Activated CD4-positive, alpha-beta T cell treated with anti-CD3 and anti-CD28 coated beads, Interleukin-2, amount 50 U/mL, for 4 hours (primary cell): ENCODE measurements at regions not wholly inside any gene's neighbourhood (a gene's known extent, or its start where the extent isn't known, plus 50 kb on each side); places are given as distances from the start of the nearest gene placed in this dataset.

Experiments used
- DNase-seq, 2 experiments: peaks; one replicate each; pipeline ENCODE4 v3.0.0-alpha.2; 2020

DNA sequence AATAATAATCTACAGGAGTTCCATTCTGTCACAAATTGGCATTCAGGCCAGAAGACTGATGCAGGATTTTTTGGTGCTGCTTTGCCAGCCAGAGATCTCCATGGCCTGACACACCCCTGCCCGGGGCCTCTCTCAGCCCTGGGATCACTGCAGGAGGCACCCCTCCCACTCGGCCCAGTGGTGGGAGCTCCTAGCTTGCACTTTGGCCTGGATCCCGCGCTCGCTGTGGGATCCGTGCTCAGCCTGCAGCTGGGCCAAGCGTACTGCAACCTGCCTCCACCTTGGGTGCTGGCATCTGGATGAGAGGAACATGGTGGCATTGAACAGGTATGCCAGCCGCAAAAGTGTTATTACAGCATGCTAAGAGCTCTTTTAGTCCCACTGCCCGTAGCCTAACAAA, 656.7 kb upstream of the CCDC54 start:
- no peak for DNase-seq

DNA sequence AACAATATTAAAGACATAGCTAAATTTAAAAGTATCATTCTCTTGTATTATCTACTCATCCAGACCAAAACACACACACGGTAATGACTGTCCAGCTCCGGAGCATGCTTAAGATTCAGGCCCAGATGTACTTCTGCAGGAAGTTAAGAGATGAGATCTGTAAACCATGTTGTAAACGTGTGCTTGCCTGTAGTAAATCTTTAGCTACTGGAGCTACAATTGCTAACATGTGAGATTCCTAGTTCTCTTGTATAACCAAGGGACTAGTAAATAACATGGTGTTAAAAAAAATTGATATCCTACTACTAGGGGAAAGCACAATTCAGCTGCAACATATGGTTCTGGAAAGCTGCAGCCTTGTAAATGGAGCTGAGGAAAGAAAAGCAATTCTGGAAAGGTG, 651.7 kb upstream of the CCDC54 start:
- DNase-seq: no peak

DNA sequence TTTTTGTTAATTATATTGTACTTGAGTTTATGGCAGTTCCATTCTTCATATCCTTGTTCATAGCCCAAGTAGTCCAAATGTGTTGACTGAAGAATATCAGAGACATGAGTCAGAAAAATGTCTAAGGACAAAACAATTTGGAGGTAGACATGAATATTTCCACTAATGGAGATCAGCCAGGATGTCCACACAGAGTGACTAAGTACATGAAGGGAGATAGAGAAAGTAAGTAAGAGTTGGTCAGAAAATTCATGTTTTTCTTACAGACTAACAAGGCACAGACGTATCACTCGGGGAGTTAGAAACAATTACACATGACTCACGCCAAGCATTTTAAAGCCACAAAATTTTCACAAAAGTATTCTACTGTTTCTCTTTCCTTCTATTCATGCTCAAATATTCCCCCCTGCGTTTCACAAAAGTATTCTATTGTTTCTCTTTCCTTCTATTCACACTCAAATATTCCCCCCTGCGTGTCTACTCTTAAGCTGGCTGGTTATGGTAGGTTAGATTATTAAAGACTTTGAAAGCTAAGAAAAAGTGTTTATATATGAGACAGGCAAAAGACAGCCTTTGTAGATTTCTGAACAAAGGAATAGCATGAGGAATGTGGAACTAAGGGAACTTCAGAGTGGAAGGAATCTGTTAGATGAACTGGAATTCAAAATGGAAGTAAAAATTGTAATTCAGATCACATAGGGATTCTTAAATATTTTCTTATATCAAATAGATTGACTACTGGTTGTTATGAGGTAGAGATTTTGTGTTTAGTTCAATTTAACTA, 648.7 kb upstream of the CCDC54 start:
- DNase-seq: no peak

DNA sequence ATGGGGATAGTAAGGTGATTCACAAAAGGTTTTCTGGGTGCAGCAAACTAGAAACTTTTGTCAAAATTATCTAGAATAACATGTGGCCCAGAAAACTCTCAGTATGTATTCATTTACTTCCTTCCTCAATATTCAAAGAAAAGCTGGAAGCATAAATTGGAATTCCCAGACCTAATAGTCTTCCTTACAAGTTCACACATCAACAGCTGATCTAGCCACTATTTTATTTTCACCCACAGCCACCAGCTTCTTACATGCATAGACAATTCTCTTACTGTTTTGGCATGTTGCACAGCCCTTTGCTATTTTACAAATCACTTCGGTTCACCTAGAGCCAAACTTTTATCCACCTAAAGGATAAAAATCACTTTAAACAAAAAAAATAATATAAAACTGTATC, 647.8 kb upstream of the CCDC54 start:
- no peak for DNase-seq

DNA sequence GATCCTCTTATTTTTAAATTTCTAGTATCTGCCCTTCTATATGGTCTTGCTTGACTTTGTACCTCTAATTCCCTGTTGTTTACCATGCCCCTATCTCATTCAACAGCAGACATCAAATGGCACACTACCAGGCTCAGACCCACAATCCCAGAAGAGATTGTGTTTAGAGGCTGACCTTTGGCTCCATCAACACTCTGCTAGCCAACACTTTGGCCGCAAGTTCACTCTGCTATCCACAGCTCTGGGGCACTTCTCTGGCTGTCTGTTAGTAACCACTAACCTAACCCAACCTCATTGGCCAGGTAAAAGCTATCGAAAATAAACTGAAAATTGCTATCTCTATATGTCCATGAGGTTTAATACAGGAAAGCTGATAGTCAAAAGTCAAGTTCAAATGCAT, 646.0 kb upstream of the CCDC54 start:
- no peak for DNase-seq

DNA sequence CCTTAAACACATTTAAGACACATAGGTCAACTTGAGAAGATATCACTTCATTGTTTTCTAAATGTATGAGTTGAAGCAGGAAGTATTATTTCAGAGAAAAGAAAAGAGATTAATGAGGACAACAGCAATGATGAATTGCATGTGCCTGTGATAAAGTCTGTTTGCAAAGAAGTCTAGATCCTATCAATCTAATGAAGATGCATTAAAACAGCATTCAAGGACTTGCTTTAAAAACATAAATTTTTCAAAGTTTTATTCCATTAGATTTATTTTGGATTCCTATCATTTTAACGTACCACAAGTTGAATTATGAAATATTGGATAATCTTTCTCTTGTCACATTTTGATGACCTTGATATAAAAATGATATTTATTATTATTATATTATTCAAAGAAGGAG, 642.5 kb upstream of the CCDC54 start:
- DNase-seq: no peak

DNA sequence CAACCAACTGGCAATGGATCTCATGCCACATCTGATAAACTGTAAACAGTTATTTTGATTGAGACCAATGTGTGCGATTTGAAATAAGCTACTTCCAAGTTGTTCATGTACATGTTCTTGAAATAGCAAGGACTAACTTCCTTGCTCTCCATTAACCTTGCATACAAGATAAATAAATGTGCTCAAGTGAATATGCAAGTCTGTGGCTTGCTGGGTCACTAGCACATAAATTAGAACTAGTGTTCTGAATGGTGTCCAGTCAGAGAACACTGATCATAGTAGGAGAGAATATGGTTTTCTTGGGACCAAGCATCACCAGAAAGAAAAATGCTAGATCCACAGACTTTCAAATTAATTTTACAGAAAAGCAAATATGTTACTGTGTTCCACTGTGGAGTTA, 640.0 kb upstream of the CCDC54 start:
- no peak for DNase-seq

DNA sequence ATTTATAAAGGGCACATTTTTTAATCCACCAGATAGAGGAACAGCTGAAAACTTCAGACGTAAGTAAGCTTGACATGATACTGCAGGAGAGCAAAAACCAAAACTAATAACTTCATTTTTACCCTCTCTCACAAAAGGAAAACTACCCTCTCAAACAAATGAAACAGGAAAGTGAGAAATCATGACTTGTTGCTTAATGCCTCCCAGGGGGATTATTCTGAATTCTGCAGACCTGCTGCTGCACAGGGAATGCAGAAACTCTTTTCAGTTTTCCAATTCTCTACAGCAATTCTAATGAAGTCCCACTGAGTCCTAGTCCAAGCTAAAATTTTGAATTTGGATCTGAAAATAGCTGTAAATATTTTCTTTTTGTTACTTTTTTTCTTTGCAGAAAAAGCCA, 637.1 kb upstream of the CCDC54 start:
- DNase-seq: no peak

DNA sequence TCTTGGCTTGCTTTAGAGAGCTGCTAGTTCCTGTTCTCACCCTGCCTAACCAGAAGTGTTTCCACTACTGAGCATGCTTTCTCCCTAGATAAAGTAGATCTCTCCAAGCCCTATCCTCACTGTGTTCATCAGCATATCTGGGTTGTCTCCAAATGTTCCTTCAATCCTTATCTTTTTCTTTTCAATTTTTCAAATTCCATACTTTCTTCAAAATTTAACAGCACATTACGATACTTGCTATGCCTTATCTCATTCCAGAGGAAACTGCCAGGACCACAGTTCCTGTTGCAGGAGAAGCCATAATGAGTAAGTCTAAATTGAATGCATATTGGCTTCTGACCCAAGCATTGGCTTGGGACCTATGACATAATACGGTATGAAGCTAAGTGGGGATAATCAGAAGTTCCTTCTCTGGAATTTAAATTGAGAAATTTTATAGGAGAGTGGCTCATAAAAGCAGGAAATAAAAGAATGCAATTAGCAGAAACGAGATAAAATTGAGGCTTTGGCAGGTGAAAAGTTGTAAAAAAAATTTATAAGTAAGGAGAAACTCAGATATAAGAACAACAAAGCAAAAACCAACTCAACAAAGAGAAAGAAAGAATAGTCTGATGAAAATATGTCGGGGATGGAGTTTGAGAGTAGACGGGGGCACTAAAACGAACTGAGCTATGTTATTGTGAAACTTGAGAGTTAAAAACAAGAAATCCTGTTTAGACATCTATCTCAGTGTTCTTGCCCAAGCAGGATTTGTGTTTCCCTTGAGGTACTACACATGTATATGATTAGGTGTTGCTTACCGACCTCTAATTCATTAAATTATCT, 631.7 kb upstream of the CCDC54 start:
- DNase-seq: no peak

DNA sequence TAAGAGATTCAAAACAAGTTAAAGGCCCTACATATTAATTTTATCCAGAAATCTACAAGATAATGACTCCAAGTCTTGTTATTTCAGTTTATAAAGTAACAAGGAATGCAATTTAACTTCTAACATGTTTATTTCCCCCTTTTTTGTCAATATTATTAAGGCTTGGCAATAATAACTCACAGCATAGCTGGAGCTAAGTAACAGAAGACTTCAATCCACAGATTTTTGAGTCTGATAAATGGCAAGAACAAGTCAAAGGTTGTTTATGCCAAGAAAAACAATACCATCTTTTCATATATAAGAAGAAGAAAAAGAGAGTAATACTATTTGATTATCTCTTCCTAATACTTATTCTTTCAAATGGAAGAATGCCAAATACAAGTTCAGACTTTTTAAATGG, 631.0 kb upstream of the CCDC54 start:
- no peak for DNase-seq

DNA sequence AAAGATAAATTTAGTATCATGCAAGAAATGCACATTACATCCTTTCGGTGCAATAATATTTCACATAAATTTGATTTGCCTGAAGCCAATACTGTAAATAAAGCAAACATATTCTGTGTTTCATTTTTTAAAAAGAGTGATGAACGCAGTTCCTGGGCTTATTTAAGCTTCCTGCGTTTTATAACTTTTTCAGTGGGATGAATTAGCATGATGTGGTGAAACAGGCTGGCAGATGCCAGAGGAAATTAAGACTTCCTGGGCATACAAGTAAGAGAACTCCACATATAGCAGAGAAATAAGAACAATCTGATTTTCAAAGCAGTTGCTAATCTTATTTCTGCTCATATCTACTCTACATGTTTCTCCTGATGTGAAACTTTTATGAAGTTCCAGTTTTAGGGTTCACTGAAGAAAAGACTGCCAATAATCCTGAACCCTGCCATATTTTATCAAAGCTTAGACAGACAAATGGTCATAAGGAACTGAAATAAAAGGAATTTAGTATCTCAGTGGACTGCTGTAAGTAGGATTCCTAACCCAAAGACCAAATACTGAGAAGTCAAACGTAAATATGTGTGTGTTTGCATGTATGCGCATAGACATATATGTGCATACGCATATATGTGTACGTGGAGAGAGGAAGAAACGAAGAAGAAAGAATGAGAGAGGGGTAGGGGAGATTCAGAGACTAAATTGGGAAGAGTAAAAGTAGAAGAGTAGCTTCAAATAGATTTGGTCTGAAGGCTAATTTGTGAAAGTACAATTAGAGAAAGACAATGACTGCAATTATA, 628.6 kb upstream of the CCDC54 start:
- no peak for DNase-seq

DNA sequence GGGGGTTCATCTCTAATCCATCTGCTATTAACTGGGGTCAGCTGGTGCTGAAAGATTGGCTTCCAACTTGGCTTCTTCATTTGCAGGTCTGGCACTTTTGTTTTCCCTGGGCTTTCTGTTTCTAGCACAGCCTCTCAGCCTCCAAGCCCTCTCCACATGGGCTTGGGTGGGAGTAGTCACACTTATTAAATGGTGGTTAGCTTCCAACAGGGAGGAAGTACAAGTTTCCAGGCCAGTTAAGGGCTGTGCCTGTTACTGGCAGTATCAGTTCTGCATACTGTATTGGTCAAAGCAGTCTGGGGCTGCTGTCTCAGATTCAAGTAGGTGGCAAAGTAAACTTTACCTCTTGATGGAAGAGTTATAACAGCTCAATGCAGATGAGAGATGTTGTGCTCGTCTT, 627.1 kb upstream of the CCDC54 start:
- no peak for DNase-seq

DNA sequence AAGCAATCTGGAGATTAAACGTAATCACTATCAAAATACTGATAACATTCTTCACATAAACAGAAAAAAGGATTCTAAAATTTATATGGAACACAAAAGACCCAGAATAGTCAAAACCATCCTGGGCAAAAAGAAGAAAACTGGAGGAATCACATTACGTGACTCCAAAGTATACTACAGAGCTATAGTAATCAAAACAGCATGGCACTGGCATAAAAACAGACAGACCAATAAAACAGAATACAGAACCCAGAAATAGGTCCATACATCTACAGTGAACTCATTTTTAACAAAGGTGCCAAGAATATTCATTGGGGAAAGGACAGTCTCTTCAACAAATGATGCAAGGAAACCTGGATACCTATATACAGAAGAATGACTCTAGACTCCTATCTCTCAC, 621.9 kb upstream of the CCDC54 start:
- DNase-seq: no peak

DNA sequence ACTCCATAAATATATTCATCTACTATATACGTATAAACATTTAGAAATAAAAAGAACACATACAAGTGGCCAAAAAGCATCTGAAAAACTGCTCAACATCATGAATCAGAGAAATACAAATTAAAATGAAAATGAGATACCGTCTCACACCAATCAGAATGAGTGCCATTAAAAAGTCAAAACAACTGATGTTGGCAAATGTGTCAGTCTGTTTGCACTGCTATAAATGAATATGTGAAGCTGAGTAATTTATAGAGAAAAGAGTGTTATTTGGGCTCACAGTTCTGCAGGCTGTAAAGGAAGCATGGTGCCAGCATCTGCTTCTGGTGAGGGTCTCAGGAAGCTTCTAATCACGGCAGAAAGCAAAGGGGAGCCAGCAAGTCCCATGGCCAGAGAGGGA, 620.3 kb upstream of the CCDC54 start:
- no peak for DNase-seq

DNA sequence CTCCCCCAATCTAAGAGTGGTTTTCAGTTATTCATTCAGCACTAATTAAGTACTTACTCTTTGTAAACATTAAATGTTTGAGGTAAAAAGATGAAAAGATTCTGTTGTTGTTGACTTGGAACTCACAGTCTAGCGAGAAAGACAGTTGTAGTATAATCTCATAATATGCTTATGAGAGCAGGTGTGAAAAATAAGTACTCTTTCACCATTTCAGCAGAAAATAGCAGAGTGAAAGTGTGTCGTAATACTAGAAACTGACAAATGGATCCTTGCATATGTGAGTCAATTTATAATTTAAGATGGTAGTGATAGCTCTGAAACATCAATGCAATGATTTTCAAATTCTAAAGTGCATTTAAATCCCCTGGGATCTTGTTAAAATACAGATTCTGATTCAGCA, 618.8 kb upstream of the CCDC54 start:
- DNase-seq: no peak

DNA sequence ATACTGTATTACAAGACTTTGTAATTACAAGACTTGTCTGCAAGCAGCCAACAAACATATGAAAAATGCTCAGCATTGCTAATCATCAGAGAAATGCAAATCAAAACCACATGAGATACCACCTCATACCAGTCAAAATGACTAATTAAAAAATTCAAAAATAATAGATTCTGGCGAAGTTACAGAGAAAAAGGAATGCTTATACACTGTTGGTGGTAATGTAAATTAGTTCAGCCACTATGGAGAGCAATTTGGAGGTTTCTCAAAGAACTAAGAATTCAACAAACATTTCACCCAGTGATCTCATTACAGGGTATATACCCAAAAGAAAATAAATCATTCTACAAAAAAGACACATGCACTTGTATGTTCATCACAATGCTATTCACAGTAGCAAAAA, 617.5 kb upstream of the CCDC54 start:
- no peak for DNase-seq

DNA sequence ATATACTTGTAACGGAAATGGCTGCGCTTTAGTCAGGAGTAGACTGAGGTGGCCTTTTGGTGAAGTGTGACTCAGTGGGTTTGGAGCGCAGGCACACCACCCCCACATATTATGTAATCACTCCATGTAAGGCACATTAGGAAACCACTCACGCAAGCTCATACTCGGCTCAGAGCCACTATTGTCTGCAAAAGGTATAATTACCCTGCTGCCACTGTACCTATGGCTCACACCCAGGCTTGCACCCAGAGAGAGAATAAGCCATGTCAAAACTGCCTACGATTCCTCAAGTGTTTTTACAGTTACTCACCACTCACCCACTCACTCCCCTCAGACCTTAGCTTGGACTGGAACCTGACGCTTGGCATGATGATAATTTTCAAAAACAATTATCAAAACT, 611.9 kb upstream of the CCDC54 start:
- DNase-seq: no peak

DNA sequence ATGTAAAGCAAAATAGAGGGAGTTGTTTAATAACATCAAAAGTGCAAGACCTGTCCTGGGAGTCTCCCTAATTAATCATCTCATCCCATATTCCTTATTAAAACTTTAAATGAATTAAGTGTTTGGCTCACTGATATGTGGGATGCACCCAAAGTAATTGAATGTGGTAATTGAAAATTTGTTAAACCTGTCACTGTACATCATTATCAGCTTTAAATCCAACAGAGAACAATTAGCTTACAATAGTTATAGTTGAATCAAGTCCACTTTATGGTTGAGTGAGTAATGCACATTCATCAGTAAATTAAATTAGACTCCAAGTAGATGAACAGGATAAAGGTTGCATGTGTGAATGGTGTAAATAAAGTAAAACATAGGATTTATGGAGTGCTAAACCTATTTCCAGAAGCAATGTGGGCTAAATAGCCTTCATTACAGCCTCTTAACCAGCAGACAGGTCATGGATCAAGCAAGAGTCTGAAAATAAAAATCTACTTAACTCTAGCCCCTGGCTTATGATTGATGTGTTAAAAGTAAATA, 608.2 kb upstream of the CCDC54 start:
- no peak for DNase-seq

DNA sequence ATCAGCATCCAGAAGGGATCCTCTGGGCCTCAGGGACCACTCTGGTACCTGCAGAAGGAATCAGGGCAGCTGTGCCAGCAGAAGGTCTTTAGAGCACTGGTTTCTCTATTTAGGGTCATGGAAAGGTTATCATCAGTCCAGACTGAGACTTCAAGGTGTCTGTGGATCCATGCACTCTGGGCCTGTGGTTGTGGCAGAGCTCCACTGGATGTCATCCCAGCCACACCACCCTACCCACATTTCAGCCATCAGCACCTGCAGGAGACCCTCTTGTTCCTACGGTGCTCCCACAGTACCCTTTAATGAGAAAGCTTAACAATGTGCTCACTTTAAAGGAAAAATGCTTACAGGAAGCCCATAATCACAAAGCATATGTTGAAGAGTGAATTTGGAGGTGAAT, 603.4 kb upstream of the CCDC54 start:
- DNase-seq: no peak

DNA sequence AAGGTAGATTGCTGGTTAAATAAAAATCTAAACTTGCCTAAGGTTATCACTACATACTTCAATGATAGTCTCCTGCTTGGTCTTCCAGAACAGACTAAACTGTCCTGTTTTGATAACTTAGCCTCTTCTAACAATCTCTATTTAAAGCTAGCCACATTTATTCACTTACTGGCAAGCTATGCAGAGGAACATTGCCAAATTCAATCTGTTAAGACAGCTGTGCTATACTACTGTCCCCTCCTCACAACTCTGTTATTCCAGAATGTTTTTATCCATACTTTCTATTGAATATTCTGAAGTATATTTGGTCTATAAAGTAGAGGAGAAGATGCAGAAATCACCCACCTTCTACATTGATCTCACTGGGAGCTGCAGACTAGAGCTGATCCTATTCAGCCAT, 594.0 kb upstream of the CCDC54 start:
- DNase-seq: no peak

DNA sequence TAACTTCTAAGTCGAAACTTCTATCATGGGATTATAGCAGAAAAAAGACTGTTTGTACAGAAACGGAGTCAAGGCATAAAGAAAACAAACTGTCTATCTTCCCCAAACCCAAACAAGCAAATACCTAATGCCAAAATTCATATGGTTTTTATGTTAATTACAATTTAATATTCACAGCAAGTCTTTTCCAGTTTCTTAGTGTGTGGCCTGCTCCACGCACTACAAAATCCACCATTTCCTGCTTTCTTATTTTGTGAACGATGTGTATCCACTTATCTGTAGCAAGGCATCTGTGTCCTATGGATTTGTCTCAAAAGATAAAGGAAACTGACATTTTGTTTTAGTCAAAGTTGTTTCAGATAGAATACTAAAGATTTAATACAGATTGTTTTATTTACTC, 588.0 kb upstream of the CCDC54 start:
- DNase-seq: no peak

DNA sequence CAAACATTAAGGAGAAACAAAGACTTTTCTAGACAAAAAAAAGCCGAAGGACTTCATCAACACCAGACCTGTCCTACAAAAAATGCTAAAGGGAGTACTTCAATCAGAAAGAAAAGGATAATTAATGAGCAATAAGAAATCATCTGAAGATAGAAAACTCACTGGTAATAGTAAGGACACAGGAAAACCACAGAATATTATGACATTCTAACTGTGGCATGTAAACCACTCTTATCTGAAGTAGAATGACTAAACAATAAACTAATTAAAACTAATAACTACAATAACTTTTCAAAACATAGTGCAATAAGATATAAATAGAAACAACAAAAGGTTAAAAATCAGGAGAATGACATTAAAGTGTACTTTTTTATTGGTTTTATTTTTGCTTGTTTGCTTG, 584.5 kb upstream of the CCDC54 start:
- no peak for DNase-seq

DNA sequence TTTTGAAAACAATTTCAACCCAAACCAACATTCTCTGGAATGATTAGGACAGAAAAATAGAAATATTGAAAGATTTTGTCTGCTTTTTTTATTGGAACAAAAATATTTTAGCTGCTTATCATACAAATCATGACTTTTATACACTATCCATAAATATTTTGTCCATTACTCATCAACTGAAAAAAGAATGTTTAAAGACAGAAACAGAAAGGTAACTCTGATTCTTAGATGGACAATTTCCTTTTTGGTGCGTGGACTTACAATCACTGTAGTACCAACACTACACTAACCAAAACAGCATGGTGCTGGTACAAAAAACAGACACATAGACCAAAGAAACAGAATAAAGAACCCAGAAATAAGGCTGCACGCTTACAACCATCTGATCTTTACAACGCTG, 582.8 kb upstream of the CCDC54 start:
- DNase-seq: no peak

DNA sequence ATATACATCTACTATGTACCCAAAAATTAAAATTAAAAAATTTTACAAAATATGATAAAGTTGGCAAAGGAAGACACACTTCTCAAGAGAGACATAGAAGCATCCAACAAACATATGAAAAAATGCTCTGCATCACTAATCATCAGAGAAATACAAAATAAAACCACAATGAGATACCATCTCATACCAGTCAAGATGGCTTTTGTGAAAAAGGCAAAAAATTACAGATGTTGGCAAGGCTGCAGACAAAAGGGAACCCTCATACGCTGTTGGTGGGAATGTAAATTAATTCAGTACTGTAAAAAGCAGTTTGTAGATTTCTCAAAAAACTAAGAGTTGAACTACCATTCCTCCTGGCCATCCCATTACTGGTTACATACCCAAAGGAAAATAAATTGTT, 581.7 kb upstream of the CCDC54 start:
- DNase-seq: no peak
